Spleen (tissue), 7 donors: ENCODE measurements at regions not wholly inside any gene's neighbourhood (a gene's known extent, or its start where the extent isn't known, plus 50 kb on each side); places are given as distances from the start of the nearest gene placed in this dataset.

Source experiments
- CTCF ChIP-seq, 11 experiments: fragments of 200-600 bp in 7 of 11; fragments of 450-650 bp in 4 of 11; sonication (generic) in 4 of 11; IDR thresholded peaks in 8 of 11; conservative IDR thresholded peaks in 3 of 11; 1 replicate in 7 of 11; 2 replicates in 4 of 11; pipeline versions ENCODE4 v1.4.0 to v1.8.0; 2016 to 2021; ENCODE audit warnings: antibody characterized with exemption in 11 of 11, inconsistent platforms in 4 of 11, mild to moderate bottlenecking in 1 of 11
- POLR2A ChIP-seq, 3 donors: fragments of 450-650 bp; IDR thresholded peaks; one replicate each; pipeline ENCODE4 v1.5.1; 2017; ENCODE audit warnings: antibody characterized with exemption in 3 of 3, mild to moderate bottlenecking in 1 of 3
- POLR2AphosphoS5 ChIP-seq, 3 donors: sonication (generic); formaldehyde crosslinking; IDR thresholded peaks; one replicate each; pipeline ENCODE4 v1.5.1; 2017; ENCODE audit warnings: antibody characterized with exemption in 3 of 3
- donor health status: DM: no; HTN: no; CAD: no; lungs with moderate emphysema.
- donor health status: DM: no; HTN: no; CAD: no.
- donor health status: DM: no; HTN: no; CAD: no.

DNA sequence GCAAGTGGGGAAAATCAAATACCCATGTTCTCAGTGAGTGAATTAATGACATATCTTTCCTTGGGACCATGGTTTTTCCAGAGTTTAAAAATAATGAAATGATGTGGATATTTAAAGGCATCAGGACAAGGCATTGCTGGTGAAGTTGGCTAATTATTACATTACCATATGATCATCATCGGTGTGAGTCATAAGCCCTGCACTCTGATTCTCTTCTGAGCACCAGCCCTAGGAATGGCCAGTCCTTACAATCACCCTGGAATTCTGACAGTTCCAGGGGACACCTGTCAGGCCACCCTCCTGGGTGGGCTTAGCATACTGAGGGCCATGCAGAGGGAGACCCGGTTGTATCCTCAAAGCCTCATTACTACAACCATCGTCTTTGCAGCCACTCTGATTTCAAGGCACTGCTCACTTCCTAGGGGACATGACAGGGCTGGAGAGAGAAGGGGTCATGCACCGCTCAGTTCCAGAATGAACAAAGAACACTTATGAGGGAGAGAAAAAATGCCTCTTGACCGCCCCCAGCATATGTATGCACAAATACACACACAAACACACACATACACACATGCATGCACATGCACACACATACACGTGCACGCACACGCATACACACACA is 365.0 kb downstream of the MIAT start:
- TF ChIP-seq CTCF (IDR thresholded peaks at IDR 0.05 in 8 of 11, conservative IDR thresholded peaks at IDR 0.05 in 3 of 11) (no peak), POLR2A (IDR thresholded peaks at IDR 0.05) (no peak), POLR2AphosphoS5 (IDR thresholded peaks at IDR 0.05) (no peak)
